ENCODE measurements at regions not wholly inside any gene's neighbourhood (a gene's known extent, or its start where the extent isn't known, plus 50 kb on each side); places are given as distances from the start of the nearest gene placed in this dataset.

DNA sequence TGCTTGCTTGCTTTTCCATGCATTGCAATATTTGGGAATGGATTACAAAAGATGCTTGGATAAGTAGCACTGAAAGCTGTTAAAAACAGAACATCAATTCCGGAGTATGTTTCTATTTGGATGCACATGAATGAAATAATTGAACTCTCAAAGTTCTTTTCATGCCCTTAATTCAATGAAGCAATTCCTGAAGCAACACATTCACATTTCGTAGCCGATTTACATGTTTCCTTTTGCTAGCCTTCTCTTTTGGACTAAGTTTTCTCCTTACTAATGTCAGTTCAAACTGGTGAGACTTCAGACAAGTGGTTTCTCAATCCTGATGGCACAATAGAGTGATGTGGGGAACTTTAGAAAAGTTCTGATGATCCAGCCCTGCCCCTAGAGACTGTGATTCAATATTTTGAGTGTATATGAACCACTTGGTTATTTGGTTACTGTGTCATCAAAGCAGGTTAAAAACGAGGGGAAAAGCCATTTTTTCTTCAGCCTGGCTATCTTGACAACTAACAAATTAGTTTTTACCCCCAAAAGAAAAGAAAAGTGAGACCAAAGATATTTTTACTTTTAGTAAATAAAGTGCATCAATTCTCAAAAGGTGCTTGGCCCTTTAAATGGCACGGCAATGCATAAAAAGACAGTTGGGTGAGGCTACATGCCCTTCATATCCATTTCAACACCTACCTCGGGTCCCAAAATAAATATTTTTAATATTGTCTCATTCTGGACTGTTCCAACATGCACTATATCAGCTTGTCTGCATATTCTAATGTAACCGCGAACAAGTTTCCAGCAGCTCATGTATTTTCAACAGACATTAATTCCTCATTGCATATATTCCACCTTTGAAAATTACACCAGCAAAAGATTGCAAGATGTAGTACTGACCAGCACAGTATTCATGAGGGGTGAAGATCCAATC lies 90.1 kb upstream of the RPL34 start:
- no peaks in the 10 kb centered on the region for H3K36me3 ChIP-seq
- no peaks in the 10 kb centered on the region for H3K9me3 ChIP-seq
- intact Hi-C loops (cut with DNase I), result no loop called here
- TF ChIP-seq EP300 (IDR thresholded peaks at IDR 0.05), result no peak
- TF ChIP-seq POLR2AphosphoS5 (IDR thresholded peaks at IDR 0.05), result no peak
- no peak for TF ChIP-seq POLR2A (IDR thresholded peaks at IDR 0.05; ENCODE audit: low read depth)
- TF ChIP-seq, protein P1, sequence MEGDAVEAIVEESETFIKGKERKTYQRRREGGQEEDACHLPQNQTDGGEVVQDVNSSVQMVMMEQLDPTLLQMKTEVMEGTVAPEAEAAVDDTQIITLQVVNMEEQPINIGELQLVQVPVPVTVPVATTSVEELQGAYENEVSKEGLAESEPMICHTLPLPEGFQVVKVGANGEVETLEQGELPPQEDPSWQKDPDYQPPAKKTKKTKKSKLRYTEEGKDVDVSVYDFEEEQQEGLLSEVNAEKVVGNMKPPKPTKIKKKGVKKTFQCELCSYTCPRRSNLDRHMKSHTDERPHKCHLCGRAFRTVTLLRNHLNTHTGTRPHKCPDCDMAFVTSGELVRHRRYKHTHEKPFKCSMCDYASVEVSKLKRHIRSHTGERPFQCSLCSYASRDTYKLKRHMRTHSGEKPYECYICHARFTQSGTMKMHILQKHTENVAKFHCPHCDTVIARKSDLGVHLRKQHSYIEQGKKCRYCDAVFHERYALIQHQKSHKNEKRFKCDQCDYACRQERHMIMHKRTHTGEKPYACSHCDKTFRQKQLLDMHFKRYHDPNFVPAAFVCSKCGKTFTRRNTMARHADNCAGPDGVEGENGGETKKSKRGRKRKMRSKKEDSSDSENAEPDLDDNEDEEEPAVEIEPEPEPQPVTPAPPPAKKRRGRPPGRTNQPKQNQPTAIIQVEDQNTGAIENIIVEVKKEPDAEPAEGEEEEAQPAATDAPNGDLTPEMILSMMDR (IDR thresholded peaks at IDR 0.05), result no peak
- no peak overlapping the region for H3K4me3 ChIP-seq
- no peak overlapping the region for H3K27ac ChIP-seq (replicated peaks in 1 of 4)
- no peak for DNase-seq (ENCODE audit: extremely low spot score)
- H3K4me1 ChIP-seq, result no peaks in the 10 kb centered on the region
- WGBS, result 69% methylated on average over 8 of the region's 8 CpGs
- H3K27me3 ChIP-seq, result no peaks in the 10 kb centered on the region

DNA sequence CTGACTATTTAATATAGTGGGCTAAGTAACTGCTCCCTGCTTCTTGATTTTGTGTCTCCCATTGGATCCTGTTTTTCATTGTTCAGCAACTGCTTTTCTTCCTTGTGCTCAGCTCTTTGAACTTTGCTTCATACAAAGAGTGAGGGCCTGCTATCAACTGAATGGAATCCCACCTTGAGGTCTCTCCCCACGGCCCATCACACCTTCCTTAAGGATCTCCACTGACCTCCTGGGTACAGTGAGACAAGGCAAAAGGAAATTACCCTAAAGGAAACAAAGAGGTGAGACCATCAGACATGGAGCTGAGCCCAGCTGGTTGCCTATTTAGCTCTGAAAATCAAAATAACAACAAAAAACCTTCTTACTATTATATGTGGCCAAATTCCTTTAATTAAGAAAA lies 91.3 kb upstream of the RPL34 start:
- Histone ChIP-seq H3K27me3 (no peaks in the 10 kb centered on the region), H3K4me3 (no peak overlapping the region), H3K4me1 (no peaks in the 10 kb centered on the region), H3K9me3 (no peaks in the 10 kb centered on the region), H3K36me3 (no peaks in the 10 kb centered on the region), H3K27ac (replicated peaks in 1 of 4) (no peak overlapping the region)
- 67% methylated on average over 1 of the region's 1 CpG for WGBS
- TF ChIP-seq EP300 (IDR thresholded peaks at IDR 0.05), result no peak
- TF ChIP-seq POLR2AphosphoS5 (IDR thresholded peaks at IDR 0.05), result no peak
- TF ChIP-seq, protein P1 (IDR thresholded peaks at IDR 0.05), result no peak
- no peak for TF ChIP-seq POLR2A (IDR thresholded peaks at IDR 0.05; ENCODE audit: low read depth)
- no peak for DNase-seq (ENCODE audit: extremely low spot score)
- intact Hi-C loops (cut with DNase I), result no loop called here

DNA sequence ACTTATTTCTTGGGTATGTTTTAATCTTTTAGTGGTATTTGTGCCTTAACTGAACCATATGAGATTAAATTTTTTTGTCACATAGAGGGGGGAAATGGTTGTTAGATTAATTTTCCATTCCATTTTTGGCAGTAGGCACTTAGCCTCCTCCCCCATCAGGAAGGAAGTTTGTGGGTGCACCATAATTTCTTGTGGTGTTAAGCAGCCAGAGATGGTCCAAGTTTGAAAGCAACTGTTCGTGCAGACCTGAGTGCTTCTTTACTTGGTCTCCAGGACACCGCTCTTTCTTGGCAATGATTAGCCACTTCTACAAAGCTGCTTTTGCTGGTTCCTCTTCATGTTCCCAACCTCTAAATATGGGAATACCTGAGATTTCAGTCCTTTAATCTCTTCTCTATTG lies 92.7 kb upstream of the RPL34 start:
- 71% methylated on average over 2 of the region's 2 CpGs for WGBS
- TF ChIP-seq EP300 (IDR thresholded peaks at IDR 0.05), result no peak
- TF ChIP-seq, protein P1 (IDR thresholded peaks at IDR 0.05), result no peak
- no peak for TF ChIP-seq POLR2A (IDR thresholded peaks at IDR 0.05; ENCODE audit: low read depth)
- no peak for TF ChIP-seq POLR2AphosphoS5 (IDR thresholded peaks at IDR 0.05)
- Histone ChIP-seq H3K4me1 (no peaks in the 10 kb centered on the region), H3K27ac (replicated peaks in 1 of 4) (no peak overlapping the region), H3K9me3 (no peaks in the 10 kb centered on the region), H3K27me3 (no peaks in the 10 kb centered on the region), H3K36me3 (no peaks in the 10 kb centered on the region), H3K4me3 (no peak overlapping the region)
- intact Hi-C loops (cut with DNase I), result no loop called here
- DNase-seq (ENCODE audit: extremely low spot score), result no peak

DNA sequence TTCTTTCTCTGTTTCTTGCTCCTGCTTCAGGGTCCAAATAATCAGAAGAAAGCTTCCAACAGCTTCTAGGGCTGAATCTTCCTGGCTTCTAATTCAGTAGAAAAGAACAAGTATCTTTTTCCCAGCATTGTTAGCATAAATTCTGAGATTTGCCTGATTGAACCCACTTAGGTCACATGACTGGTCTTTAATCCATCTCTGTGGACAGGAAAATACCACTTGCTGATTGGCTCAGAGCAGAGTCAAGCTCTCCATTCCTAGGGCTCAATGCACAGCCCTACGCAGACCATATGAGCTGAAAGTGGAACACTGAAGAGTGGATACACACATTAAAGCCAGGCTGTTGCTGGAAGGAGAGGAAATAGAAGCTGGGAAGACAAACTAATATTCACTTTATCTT lies 99.6 kb upstream of the RPL34 start:
- Histone ChIP-seq H3K36me3 (no peaks in the 10 kb centered on the region), H3K27me3 (no peaks in the 10 kb centered on the region), H3K9me3 (no peaks in the 10 kb centered on the region), H3K4me1 (no peaks in the 10 kb centered on the region), H3K27ac (replicated peaks in 1 of 4) (no peak overlapping the region), H3K4me3 (no peak overlapping the region)
- no peak for TF ChIP-seq EP300 (IDR thresholded peaks at IDR 0.05)
- TF ChIP-seq, protein P1 (IDR thresholded peaks at IDR 0.05), result no peak
- no peak for TF ChIP-seq POLR2A (IDR thresholded peaks at IDR 0.05; ENCODE audit: low read depth)
- no peak for TF ChIP-seq POLR2AphosphoS5 (IDR thresholded peaks at IDR 0.05)
- intact Hi-C loops (cut with DNase I), result no loop called here
- no peak for DNase-seq (ENCODE audit: extremely low spot score)
- WGBS, result 94% methylated on average over 1 of the region's 1 CpG

Measured in esophagus muscularis mucosa (tissue), 4 donors.